Esophagus muscularis mucosa (tissue), 4 donors: ENCODE measurements at regions not wholly inside any gene's neighbourhood (a gene's known extent, or its start where the extent isn't known, plus 50 kb on each side); places are given as distances from the start of the nearest gene placed in this dataset.

Experiments
- DNase-seq: peaks from one replicate; pipeline ENCODE4 v3.0.0-alpha.2; 2017; ENCODE audit errors: extremely low spot score
- H3K27ac ChIP-seq, 4 donors: fragments of 200-600 bp; sonication (generic); replicated peaks in 1 of 4; 1 replicate in 3 of 4; 2 replicates in 1 of 4; pipeline ENCODE4 v1.5.1; 2016 to 2019; ENCODE audit warnings: mild to moderate bottlenecking in 1 of 4
- H3K27me3 ChIP-seq, 4 donors: fragments of 200-600 bp; sonication (generic); one replicate each; pipeline versions ENCODE4 v1.5.1 to v1.6.0; 2016 to 2019
- H3K36me3 ChIP-seq, 4 donors: fragments of 200-600 bp; sonication (generic); one replicate each; pipeline ENCODE4 v1.5.1; 2016 to 2019
- H3K4me1 ChIP-seq, 4 donors: fragments of 200-600 bp; sonication (generic); one replicate each; pipeline ENCODE4 v1.5.1; 2016 to 2019
- H3K4me3 ChIP-seq, 4 donors: fragments of 200-600 bp; sonication (generic); 1 replicate in 2 of 4; 2 replicates in 2 of 4; pipeline ENCODE4 v1.5.1; 2016 to 2019; ENCODE audit warnings: mild to moderate bottlenecking in 4 of 4, moderate library complexity in 1 of 4
- H3K9me3 ChIP-seq, 4 donors: fragments of 200-600 bp; sonication (generic); 1 replicate in 3 of 4; 2 replicates in 1 of 4; pipeline ENCODE4 v1.5.1; 2016 to 2019
- CTCF ChIP-seq, 3 experiments: fragments of 200-600 bp in 2 of 3; fragments of 450-650 bp in 1 of 3; sonication (generic) in 2 of 3; IDR thresholded peaks; one replicate each; pipeline ENCODE4 v1.5.1; 2017 to 2019; ENCODE audit warnings: antibody characterized with exemption in 3 of 3, mild to moderate bottlenecking in 2 of 3, moderate library complexity in 1 of 3
- EP300 ChIP-seq: sonication (generic); formaldehyde crosslinking; IDR thresholded peaks from one replicate; pipeline ENCODE4 v1.6.1; 2017; ENCODE audit warnings: antibody characterized with exemption
- POLR2A ChIP-seq: fragments of 450-650 bp; IDR thresholded peaks from one replicate; pipeline ENCODE4 v1.6.1; 2017; ENCODE audit warnings: antibody characterized with exemption, moderate library complexity, mild to moderate bottlenecking, low read depth
- POLR2AphosphoS5 ChIP-seq, 2 donors: sonication (generic); formaldehyde crosslinking; IDR thresholded peaks; one replicate each; pipeline ENCODE4 v1.6.1; 2017; ENCODE audit warnings: antibody characterized with exemption in 2 of 2
- WGBS: methylation state at CpG from one replicate; pipeline ENCODE4 v1.1.5; 2018; 5-methylcytosine and 5-hydroxymethylcytosine counted together
- intact Hi-C: fragments of 100-400 bp; cut with DNase I; formaldehyde crosslinking; loops from one replicate; pipeline ENCODE4 v1.15.1; 2023

- no peak overlapping the region for H3K4me3 ChIP-seq
- WGBS, result 57% methylated on average over 2 of the region's 2 CpGs
- no peak for DNase-seq
- intact Hi-C loops, result no loop called here
- no peaks in the 10 kb centered on the region for H3K9me3 ChIP-seq
- H3K4me1 ChIP-seq, result no peaks in the 10 kb centered on the region
- no peaks in the 10 kb centered on the region for H3K27me3 ChIP-seq
- TF ChIP-seq CTCF (IDR thresholded peaks at IDR 0.05) (no peak), POLR2AphosphoS5 (IDR thresholded peaks at IDR 0.05) (no peak), POLR2A (no peak), EP300 (no peak)
- H3K27ac ChIP-seq, result no peak overlapping the region
- H3K36me3 ChIP-seq, result no peaks in the 10 kb centered on the region
Measured at GRCh38 chr2:195038153-195038552, 618.9 kb upstream of the SLC39A10 start.

- intact Hi-C loops, result no loop called here
- no peaks in the 10 kb centered on the region for H3K4me1 ChIP-seq
- no peaks in the 10 kb centered on the region for H3K36me3 ChIP-seq
- H3K9me3 ChIP-seq, result no peaks in the 10 kb centered on the region
- no peak overlapping the region for H3K4me3 ChIP-seq
- H3K27ac ChIP-seq, result no peak overlapping the region
- 96% methylated on average over 2 of the region's 2 CpGs for WGBS
- TF ChIP-seq CTCF (IDR thresholded peaks at IDR 0.05) (no peak), EP300 (no peak), POLR2A (no peak), POLR2AphosphoS5 (IDR thresholded peaks at IDR 0.05) (no peak)
- no peaks in the 10 kb centered on the region for H3K27me3 ChIP-seq
- no peak for DNase-seq
Measured at GRCh38 chr2:195037045-195037444, 620.0 kb upstream of the SLC39A10 start.

- intact Hi-C loops, result no loop called here
- no peaks in the 10 kb centered on the region for H3K4me1 ChIP-seq
- no peak for TF ChIP-seq CTCF (IDR thresholded peaks at IDR 0.05)
- no peak for TF ChIP-seq EP300
- no peak for TF ChIP-seq POLR2A
- TF ChIP-seq POLR2AphosphoS5 (IDR thresholded peaks at IDR 0.05), result no peak
- no peak overlapping the region for H3K4me3 ChIP-seq
- WGBS, result 97% methylated on average over 1 of the region's 1 CpG
- H3K27ac ChIP-seq, result no peak overlapping the region
- no peaks in the 10 kb centered on the region for H3K36me3 ChIP-seq
- no peaks in the 10 kb centered on the region for H3K9me3 ChIP-seq
- no peaks in the 10 kb centered on the region for H3K27me3 ChIP-seq
- DNase-seq, result no peak
Measured at GRCh38 chr2:195031411-195031810, 625.6 kb upstream of the SLC39A10 start.

- intact Hi-C loops, result no loop called here
- DNase-seq, result no peak
- Histone ChIP-seq H3K4me3 (no peak overlapping the region), H3K36me3 (no peaks in the 10 kb centered on the region), H3K27me3 (no peaks in the 10 kb centered on the region), H3K27ac (no peak overlapping the region), H3K9me3 (no peaks in the 10 kb centered on the region), H3K4me1 (no peaks in the 10 kb centered on the region)
- TF ChIP-seq CTCF (IDR thresholded peaks at IDR 0.05) (no peak), POLR2AphosphoS5 (IDR thresholded peaks at IDR 0.05) (no peak), POLR2A (no peak), EP300 (no peak)
- WGBS, result 85% methylated on average over 4 of the region's 4 CpGs
Measured at GRCh38 chr2:195029804-195030654, 627.0 kb upstream of the SLC39A10 start.

- H3K27me3 ChIP-seq, result no peaks in the 10 kb centered on the region
- no peak overlapping the region for H3K27ac ChIP-seq
- intact Hi-C loops, result no loop called here
- H3K4me3 ChIP-seq, result no peak overlapping the region
- no peaks in the 10 kb centered on the region for H3K9me3 ChIP-seq
- DNase-seq, result no peak
- WGBS, result 86% methylated on average over 4 of the region's 4 CpGs
- H3K4me1 ChIP-seq, result peaks cover 0 to 9% (median 0%) of the 10 kb centered on the region in 4 donors
- H3K36me3 ChIP-seq, result no peaks in the 10 kb centered on the region
- TF ChIP-seq EP300 (no peak), POLR2AphosphoS5 (IDR thresholded peaks at IDR 0.05) (no peak), CTCF (IDR thresholded peaks at IDR 0.05) (no peak), POLR2A (no peak)
Measured at GRCh38 chr2:195027947-195028346, 629.1 kb upstream of the SLC39A10 start.
